ENCODE measurements at regions not wholly inside any gene's neighbourhood (a gene's known extent, or its start where the extent isn't known, plus 50 kb on each side); places are given as distances from the start of the nearest gene placed in this dataset.

DNA sequence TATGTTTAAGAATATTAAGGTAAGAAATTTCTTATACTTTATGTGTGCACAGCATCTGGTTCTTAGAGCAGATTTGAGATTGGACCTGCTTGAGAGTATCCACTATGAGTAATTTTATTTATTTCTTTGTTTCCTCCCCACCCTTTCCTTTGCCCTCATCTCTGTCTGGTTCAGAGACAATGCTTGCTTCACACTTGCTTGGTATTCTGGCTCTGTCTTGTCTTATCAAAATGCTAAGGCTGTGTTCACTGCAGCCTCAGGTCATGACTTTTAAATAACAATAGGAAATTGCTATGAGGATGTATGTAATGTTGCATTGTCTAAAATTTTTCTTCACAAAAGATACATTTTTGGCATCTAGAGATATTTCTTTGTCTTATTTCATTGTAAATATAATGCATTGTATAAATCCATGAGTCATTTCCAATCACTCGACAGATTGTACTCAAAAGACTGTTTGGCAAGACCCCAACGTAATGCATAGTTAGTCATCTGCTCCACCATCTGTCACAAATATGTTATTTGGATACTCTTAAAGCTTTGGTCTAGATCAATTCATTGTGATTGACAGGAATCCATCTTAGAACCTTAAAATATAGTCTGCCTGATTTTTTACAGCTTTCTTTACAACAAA is 395.7 kb downstream of the AASDHPPT start:
- H3K36me3 ChIP-seq (replicated peaks in 1 of 2; ENCODE audit: control insufficient read depth in 1 of 2, insufficient read depth in 2 of 2, low read length in 2 of 2) = no peaks in the 10 kb centered on the region
- WGBS (ENCODE audit: insufficient coverage) = no CpG with 5 or more reads among the region's 2 CpGs
- Mint-ChIP-seq H3K4me1 (no peaks in the 10 kb centered on the region), H3K4me3 (no peak overlapping the region), H3K36me3 (no peaks in the 10 kb centered on the region), H3K27me3 (ENCODE audit: low read depth in 3 of 3) (no peaks in the 10 kb centered on the region), H3K9me3 (peaks cover 0 to 7% (median 4%) of the 10 kb centered on the region in 7 donors), H3K27ac (no peak overlapping the region)
- H3K4me2 ChIP-seq (replicated peaks; ENCODE audit: extremely low read depth, low read length, poor library complexity, severe bottlenecking) = no peak overlapping the region
- H3K79me2 ChIP-seq (ENCODE audit: insufficient read depth, low read length) = no peaks in the 10 kb centered on the region
- H2AFZ ChIP-seq (ENCODE audit: insufficient read depth, low read depth, low read length, poor library complexity, severe bottlenecking) = no peak overlapping the region
- H3K9ac ChIP-seq (ENCODE audit: insufficient read depth, low read length, poor library complexity, severe bottlenecking) = no peak overlapping the region
- H3K27me3 ChIP-seq (ENCODE audit: control insufficient read depth in 2 of 2, insufficient read depth in 2 of 2, low read length in 2 of 2) = no peaks in the 10 kb centered on the region
- H3K9me3 ChIP-seq (replicated peaks in 1 of 2; ENCODE audit: control insufficient read depth in 1 of 2, insufficient read depth in 1 of 2, low read length in 2 of 2) = peaks cover 13 to 20% of the 10 kb centered on the region in 2 donors
- TF ChIP-seq, protein P1, sequence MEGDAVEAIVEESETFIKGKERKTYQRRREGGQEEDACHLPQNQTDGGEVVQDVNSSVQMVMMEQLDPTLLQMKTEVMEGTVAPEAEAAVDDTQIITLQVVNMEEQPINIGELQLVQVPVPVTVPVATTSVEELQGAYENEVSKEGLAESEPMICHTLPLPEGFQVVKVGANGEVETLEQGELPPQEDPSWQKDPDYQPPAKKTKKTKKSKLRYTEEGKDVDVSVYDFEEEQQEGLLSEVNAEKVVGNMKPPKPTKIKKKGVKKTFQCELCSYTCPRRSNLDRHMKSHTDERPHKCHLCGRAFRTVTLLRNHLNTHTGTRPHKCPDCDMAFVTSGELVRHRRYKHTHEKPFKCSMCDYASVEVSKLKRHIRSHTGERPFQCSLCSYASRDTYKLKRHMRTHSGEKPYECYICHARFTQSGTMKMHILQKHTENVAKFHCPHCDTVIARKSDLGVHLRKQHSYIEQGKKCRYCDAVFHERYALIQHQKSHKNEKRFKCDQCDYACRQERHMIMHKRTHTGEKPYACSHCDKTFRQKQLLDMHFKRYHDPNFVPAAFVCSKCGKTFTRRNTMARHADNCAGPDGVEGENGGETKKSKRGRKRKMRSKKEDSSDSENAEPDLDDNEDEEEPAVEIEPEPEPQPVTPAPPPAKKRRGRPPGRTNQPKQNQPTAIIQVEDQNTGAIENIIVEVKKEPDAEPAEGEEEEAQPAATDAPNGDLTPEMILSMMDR (IDR thresholded peaks at IDR 0.05) = no peak
- no peak for DNase-seq
- no peak overlapping the region for H3K27ac ChIP-seq (ENCODE audit: low read depth in 1 of 2, low read length in 2 of 2)
- no peaks in the 10 kb centered on the region for H3K4me1 ChIP-seq (ENCODE audit: control insufficient read depth in 1 of 2, insufficient read depth in 2 of 2, low read length in 2 of 2)
- H3K4me3 ChIP-seq (replicated peaks in 1 of 3; ENCODE audit: low read depth in 2 of 3, low read length in 3 of 3) = no peak overlapping the region
- no peaks in the 10 kb centered on the region for H4K20me1 ChIP-seq (ENCODE audit: insufficient read depth, low read length)
- intact Hi-C loops (cut with micrococcal nuclease) = no loop called here

DNA sequence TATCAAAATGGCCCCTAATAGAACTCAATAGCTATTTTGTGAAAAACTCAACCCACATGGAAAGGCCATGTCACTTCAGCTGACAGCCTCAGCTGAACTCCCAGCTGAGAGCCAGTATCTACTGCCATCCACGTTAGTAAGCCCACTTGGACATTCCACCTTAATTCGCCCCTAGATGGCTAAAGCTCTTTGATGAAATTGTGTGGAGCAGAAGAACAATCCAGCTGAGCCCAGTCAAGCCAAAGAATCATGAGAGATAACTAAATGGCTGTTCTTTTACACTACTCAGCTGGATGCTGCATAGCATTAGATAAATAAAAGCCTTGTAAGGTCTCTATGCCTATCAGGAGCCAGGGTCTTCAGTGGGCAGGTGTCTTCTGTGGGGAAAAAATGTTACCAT is 396.8 kb downstream of the AASDHPPT start:
- no peak for DNase-seq
- intact Hi-C loops (cut with micrococcal nuclease) = no loop called here
- H3K9ac ChIP-seq (ENCODE audit: insufficient read depth, low read length, poor library complexity, severe bottlenecking) = no peak overlapping the region
- no peak overlapping the region for H3K4me3 Mint-ChIP-seq
- peaks cover 13 to 15% of the 10 kb centered on the region in 2 donors for H3K9me3 ChIP-seq (replicated peaks in 1 of 2; ENCODE audit: control insufficient read depth in 1 of 2, insufficient read depth in 1 of 2, low read length in 2 of 2)
- peaks cover 0 to 7% (median 2%) of the 10 kb centered on the region in 7 donors for H3K9me3 Mint-ChIP-seq
- no peaks in the 10 kb centered on the region for H3K36me3 Mint-ChIP-seq
- H3K4me1 Mint-ChIP-seq = no peaks in the 10 kb centered on the region
- no peaks in the 10 kb centered on the region for H3K27me3 Mint-ChIP-seq (ENCODE audit: low read depth in 3 of 3)
- TF ChIP-seq, protein P1 (IDR thresholded peaks at IDR 0.05) = no peak
- H3K4me1 ChIP-seq (ENCODE audit: control insufficient read depth in 1 of 2, insufficient read depth in 2 of 2, low read length in 2 of 2) = no peaks in the 10 kb centered on the region
- H3K4me2 ChIP-seq (replicated peaks; ENCODE audit: extremely low read depth, low read length, poor library complexity, severe bottlenecking) = no peak overlapping the region
- H3K4me3 ChIP-seq (replicated peaks in 1 of 3; ENCODE audit: low read depth in 2 of 3, low read length in 3 of 3) = no peak overlapping the region
- no peaks in the 10 kb centered on the region for H3K79me2 ChIP-seq (ENCODE audit: insufficient read depth, low read length)
- no peak overlapping the region for H2AFZ ChIP-seq (ENCODE audit: insufficient read depth, low read depth, low read length, poor library complexity, severe bottlenecking)
- H3K27ac ChIP-seq (ENCODE audit: low read depth in 1 of 2, low read length in 2 of 2) = no peak overlapping the region
- no peak overlapping the region for H3K27ac Mint-ChIP-seq
- no peaks in the 10 kb centered on the region for H3K36me3 ChIP-seq (replicated peaks in 1 of 2; ENCODE audit: control insufficient read depth in 1 of 2, insufficient read depth in 2 of 2, low read length in 2 of 2)
- WGBS (ENCODE audit: insufficient coverage) = no CpG with 5 or more reads among the region's 2 CpGs
- H4K20me1 ChIP-seq (ENCODE audit: insufficient read depth, low read length) = no peaks in the 10 kb centered on the region
- no peaks in the 10 kb centered on the region for H3K27me3 ChIP-seq (ENCODE audit: control insufficient read depth in 2 of 2, insufficient read depth in 2 of 2, low read length in 2 of 2)
